ENCODE measurements at regions not wholly inside any gene's neighbourhood (a gene's known extent, or its start where the extent isn't known, plus 50 kb on each side); places are given as distances from the start of the nearest gene placed in this dataset.

DNA sequence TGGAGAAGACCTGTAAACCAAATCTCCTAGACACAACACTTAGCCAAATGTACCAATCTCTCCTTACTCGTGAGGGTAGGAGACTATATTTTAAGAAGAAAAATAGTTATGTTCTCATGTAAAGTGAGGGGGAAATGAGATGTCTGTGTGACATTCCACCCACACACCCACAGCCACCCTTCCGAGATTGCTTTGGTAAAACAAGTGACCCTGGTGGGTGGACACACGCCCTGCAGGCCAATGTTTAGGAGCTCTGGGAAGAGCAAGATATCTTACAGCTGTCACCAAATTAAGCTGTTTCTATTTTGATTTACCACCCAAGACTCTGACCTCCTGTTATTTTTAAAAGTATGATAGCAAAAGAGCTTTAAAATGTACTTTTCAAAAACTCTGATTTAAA is 147.2 kb upstream of the PFKP start:
- TF ChIP-seq SUZ12 (IDR thresholded peaks at IDR 0.05; ENCODE audit: extremely low read depth, insufficient read depth, insufficient read length) (no peak), YY1 (IDR thresholded peaks at IDR 0.05; ENCODE audit: insufficient read depth, insufficient read length) (no peak)

Measured in NT2/D1 (cell line).